ENCODE measurements at regions not wholly inside any gene's neighbourhood (a gene's known extent, or its start where the extent isn't known, plus 50 kb on each side); places are given as distances from the start of the nearest gene placed in this dataset.
"Not testable (repeated sequence)": the region's sequence is repeated elsewhere in the genome, so short reads cannot be mapped to it uniquely, and the experiment has no call there.

DNA sequence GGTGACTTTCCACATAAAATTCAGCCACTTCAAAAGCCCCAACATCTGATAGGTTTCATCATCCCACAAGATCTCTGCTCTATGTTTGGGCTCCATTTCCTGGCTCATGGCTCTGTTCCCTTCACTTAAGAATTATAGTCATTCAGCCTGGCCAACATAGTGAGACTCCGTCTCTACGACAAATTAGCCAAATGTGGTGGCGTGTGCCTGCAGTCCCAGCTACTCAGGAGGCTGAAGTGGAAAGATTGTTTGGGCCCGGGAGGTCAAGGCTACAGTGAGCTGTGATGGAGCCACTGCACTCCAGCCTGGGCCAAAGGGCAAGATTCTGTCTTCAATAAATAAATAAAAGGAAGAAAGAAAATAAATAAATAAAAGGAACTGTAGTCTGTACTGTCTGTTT, 57.9 kb upstream of the CTSV start:
- DNase-seq = no peak

- DNase-seq = not testable (repeated sequence)
These were observed 50.4 kb upstream of the CTSV start for GRCh38 chr9:97089361-97089760.

Measured in stimulated activated CD4-positive, alpha-beta T cell treated with anti-CD3 and anti-CD28 coated beads, Interleukin-2, amount 100 ng/mL, for 24 hours (primary cell).